ENCODE measurements at regions not wholly inside any gene's neighbourhood (a gene's known extent, or its start where the extent isn't known, plus 50 kb on each side); places are given as distances from the start of the nearest gene placed in this dataset.

GRCh38 chr16:17845031-17845430 lies 374.3 kb upstream of the XYLT1 start:
- no peak for TF ChIP-seq POLR2A (IDR thresholded peaks at IDR 0.05)
- TF ChIP-seq, protein P1, sequence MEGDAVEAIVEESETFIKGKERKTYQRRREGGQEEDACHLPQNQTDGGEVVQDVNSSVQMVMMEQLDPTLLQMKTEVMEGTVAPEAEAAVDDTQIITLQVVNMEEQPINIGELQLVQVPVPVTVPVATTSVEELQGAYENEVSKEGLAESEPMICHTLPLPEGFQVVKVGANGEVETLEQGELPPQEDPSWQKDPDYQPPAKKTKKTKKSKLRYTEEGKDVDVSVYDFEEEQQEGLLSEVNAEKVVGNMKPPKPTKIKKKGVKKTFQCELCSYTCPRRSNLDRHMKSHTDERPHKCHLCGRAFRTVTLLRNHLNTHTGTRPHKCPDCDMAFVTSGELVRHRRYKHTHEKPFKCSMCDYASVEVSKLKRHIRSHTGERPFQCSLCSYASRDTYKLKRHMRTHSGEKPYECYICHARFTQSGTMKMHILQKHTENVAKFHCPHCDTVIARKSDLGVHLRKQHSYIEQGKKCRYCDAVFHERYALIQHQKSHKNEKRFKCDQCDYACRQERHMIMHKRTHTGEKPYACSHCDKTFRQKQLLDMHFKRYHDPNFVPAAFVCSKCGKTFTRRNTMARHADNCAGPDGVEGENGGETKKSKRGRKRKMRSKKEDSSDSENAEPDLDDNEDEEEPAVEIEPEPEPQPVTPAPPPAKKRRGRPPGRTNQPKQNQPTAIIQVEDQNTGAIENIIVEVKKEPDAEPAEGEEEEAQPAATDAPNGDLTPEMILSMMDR (IDR thresholded peaks at IDR 0.05), result no peak

Measured in breast epithelium (tissue), 3 donors.